IPS-18c (cell line): ENCODE measurements at regions not wholly inside any gene's neighbourhood (a gene's known extent, or its start where the extent isn't known, plus 50 kb on each side); places are given as distances from the start of the nearest gene placed in this dataset.

Source experiments
- H3K4me3 ChIP-seq: 2 replicates; pipeline ENCODE4 v1.7.0; 2013; ENCODE audit warnings: low read depth, mild to moderate bottlenecking, low read length, moderate library complexity; ENCODE audit not compliant: insufficient read depth
- H3K9me3 ChIP-seq: one replicate; pipeline ENCODE4 v1.6.1; 2013; ENCODE audit warnings: mild to moderate bottlenecking, low read length, moderate library complexity; ENCODE audit not compliant: control insufficient read depth, insufficient read depth

- no peaks in the 10 kb centered on the region for H3K9me3 ChIP-seq
- H3K4me3 ChIP-seq, result no peak overlapping the region
Measured at GRCh38 chr5:4405614-4406219, 734.4 kb upstream of the ADAMTS16 start.

DNA sequence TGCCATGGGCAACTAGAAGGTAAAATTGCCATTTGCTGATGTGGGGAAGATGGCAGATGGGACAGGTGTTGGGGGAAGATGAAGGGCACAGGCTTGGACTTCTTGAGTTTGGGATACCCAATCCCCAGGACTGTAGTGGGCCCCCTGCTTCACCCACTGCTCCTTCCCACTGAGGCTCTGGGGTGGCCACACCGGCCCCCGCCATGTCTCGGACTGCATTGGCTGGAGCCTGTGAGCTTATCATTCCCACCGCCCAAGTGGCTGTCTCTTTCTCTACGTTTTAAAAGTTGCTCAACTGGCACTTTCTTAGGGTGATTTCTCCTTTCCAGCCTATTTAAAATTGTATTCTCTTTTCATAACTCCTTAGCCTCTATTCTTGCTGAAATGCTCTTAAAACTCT lies 730.0 kb upstream of the ADAMTS16 start:
- no peak overlapping the region for H3K4me3 ChIP-seq
- H3K9me3 ChIP-seq, result no peaks in the 10 kb centered on the region

DNA sequence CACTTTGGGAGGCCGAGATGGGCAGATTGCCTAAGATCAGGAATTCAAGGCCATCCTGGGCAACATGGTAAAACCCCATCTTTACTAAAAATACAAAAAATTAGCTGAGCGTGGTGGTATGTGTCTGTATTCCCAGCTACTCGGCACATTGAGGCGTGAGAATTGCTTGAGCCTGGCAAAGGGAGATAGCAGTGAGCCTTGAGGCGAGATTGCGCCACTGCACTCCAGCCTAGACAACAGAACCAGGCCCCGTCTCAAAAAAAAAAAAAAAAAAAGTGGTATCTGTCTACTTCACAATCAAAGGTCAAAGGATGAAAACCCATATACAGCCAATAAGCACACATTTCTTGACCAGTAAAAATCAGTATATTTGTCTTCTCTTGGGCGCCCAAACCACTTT lies 728.5 kb upstream of the ADAMTS16 start:
- Histone ChIP-seq H3K9me3 (no peaks in the 10 kb centered on the region), H3K4me3 (no peak overlapping the region)

- no peaks in the 10 kb centered on the region for H3K9me3 ChIP-seq
- no peak overlapping the region for H3K4me3 ChIP-seq
Measured at GRCh38 chr5:4413996-4414395, 726.1 kb upstream of the ADAMTS16 start.

- no peaks in the 10 kb centered on the region for H3K9me3 ChIP-seq
- H3K4me3 ChIP-seq, result no peak overlapping the region
Measured at GRCh38 chr5:4418084-4418483, 722.0 kb upstream of the ADAMTS16 start.

DNA sequence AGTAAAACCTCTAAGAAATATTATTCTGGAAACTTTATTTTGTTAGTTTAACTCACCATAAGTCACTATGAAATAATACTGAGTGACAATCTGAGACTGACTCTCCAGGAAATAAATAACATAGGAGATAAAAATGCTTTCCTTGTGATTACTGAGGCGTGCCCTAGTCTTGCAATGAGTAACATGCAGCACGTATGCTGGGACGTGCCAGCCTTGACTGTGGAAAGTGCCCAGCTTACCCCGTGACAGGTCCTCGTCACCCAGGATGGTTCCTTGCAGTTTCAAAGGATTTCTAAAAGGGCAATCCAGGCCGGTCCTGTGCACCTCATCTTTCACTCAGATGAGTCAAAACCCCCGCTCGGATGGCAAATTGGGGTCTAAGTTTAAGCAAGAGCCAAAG lies 720.8 kb upstream of the ADAMTS16 start:
- no peaks in the 10 kb centered on the region for H3K9me3 ChIP-seq
- no peak overlapping the region for H3K4me3 ChIP-seq

DNA sequence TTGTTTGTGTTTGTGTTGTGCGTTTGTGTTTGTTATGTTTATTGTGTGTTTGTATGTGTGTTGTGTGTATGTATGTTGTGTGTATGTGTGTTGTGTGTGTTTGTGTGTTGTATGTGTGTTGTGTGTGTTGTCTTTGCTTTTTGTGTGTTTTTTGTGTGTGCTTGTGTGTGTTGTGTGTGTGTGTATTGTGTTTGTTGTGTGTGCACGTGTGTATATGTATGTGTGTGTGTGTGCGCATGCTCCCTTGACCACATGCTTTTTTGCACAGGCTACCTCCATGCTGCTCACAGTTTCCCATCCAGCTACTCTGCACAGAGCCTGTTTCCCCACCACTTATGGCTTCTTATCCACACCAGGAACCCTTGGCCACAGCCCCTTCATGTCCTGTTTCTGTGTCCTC lies 720.0 kb upstream of the ADAMTS16 start:
- Histone ChIP-seq H3K4me3 (no peak overlapping the region), H3K9me3 (no peaks in the 10 kb centered on the region)

GRCh38 chr5:4420681-4421080 lies 719.4 kb upstream of the ADAMTS16 start:
- H3K4me3 ChIP-seq, result no peak overlapping the region
- no peaks in the 10 kb centered on the region for H3K9me3 ChIP-seq

DNA sequence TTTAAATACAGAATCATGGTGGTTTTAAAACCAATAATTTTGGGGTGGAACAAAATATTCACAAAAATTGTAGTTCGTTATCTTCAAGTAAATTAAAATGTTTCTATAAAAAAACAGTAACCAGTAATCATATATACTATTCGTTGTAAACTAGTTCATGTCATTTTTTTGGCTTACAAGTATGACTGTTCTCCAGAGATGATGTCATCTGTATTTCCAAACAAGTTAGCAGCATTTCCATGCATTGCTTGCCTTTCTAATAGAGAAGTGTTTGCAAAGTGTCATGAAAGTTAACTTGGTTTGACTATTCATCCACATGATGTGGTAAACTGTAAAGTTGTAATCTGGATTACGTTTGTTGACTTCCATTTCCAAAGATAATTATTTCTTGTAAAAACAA lies 717.9 kb upstream of the ADAMTS16 start:
- Histone ChIP-seq H3K4me3 (no peak overlapping the region), H3K9me3 (no peaks in the 10 kb centered on the region)

GRCh38 chr5:4424895-4425294 lies 715.2 kb upstream of the ADAMTS16 start:
- H3K9me3 ChIP-seq, result no peaks in the 10 kb centered on the region
- no peak overlapping the region for H3K4me3 ChIP-seq

GRCh38 chr5:4440536-4440935 lies 699.6 kb upstream of the ADAMTS16 start:
- no peaks in the 10 kb centered on the region for H3K9me3 ChIP-seq
- no peak overlapping the region for H3K4me3 ChIP-seq

DNA sequence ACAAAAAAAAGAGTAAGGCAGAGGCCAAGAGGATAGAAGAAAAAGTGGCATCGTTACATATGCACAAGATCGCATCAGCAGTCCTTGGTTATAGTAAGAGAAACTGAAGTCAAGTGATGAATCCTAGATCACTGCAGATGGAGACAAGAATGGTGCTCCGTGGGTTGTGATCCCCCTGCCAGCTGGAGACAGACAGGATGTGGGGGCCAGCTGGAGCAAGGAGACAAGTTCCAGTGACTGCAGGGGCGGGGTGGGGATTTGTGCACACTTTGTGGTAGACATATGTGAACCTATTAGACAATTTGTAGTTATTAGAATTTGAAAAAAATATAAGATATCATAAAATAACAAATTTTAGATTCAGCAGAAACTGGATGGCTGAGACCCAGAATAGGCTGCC lies 697.9 kb upstream of the ADAMTS16 start:
- H3K9me3 ChIP-seq, result no peaks in the 10 kb centered on the region
- no peak overlapping the region for H3K4me3 ChIP-seq

- Histone ChIP-seq H3K9me3 (no peaks in the 10 kb centered on the region), H3K4me3 (no peak overlapping the region)
Measured at GRCh38 chr5:4447657-4448056, 692.5 kb upstream of the ADAMTS16 start.

- Histone ChIP-seq H3K4me3 (no peak overlapping the region), H3K9me3 (no peaks in the 10 kb centered on the region)
Measured at GRCh38 chr5:4453655-4454054, 686.5 kb upstream of the ADAMTS16 start.

DNA sequence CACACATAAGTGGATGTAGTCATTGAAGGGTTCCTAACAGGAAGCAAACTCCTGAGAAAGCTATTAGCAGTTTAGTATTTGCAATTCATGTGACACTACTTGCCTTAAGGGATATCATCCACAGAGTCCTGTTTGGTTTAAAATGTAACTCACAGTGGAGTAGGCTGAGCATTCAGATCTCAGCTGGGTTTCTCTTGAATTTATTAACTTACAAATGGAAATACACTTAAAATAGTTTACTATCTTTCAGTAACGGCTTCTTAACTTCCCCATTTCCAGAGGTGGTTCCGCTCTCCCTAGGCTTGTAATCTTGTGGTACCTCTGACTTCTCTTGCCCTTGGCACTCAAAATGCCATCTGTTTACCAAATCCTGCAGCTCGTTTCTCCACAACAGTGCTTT lies 660.7 kb upstream of the ADAMTS16 start:
- Histone ChIP-seq H3K9me3 (no peaks in the 10 kb centered on the region), H3K4me3 (no peak overlapping the region)

DNA sequence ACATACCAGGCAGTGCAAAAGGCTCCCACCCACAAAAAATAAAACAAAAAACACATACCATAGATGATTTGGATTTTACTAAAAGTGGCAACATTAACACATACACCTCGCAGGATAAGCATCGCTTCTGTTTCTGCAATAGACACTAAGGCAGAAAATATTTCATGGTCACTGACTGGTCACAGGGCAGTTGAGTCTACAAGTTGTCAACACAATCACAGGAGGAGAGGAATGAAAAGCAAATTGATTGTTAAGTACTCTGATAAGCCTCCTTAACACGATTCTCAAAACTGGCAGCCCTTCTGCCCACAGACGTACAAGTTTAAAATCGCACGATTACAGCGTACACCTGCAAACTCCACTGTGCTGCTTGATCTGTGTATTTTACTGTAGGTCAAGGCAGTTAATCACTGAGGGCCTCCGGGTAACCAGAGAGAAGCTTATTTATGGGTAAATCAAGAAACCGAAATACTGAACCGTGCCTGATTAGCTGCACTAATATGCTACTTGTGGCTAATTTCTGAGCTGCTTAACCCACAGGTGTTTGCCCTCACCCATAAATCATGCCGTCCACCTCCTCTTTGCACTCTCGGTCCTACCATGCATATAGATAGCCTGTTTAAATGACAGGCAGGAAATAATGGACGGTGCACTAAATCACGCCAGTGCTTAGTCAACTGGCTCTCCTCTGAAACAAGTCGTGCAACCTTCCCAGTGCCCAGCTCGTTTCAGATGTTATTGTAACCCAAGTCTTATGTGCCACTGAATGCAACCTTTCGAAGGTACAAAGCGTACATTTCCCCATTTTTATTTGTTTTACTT lies 659.4 kb upstream of the ADAMTS16 start:
- Histone ChIP-seq H3K9me3 (no peaks in the 10 kb centered on the region), H3K4me3 (no peak overlapping the region)

GRCh38 chr5:4487581-4487980 lies 652.5 kb upstream of the ADAMTS16 start:
- Histone ChIP-seq H3K4me3 (no peak overlapping the region), H3K9me3 (no peaks in the 10 kb centered on the region)

DNA sequence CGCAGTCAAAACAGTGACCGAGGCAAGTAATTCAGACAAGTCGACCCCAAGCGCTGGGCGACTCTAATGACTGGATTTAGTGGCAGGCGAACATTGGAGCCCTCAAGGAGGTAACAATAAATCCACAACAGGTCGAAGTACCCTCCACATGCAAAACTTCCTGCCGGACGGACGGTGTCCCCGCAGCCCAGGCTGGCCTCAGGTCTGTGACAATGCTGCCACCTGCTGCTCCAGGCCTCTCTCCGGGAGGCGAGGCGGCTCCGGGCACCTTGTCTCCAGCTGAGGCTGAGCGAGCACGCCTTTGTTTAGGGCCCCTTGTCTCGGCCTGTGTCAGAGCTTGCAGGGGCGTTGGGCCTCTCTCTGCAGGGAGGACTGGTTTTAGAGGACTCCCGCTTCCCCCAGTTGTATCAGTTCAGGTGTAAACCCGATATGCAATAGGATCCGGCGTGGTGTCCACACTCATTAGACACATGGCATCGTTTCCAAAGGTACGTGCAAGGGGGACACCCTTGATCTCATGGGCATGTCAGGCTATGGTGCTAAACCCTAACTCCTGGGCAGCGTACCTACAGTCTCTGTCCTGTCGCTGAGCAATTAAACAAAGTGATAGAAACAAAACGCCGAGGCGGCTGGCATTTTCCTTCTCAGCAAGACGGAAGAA lies 628.0 kb upstream of the ADAMTS16 start:
- no peaks in the 10 kb centered on the region for H3K9me3 ChIP-seq
- H3K4me3 ChIP-seq, result no peak overlapping the region
